ENCODE measurements at regions not wholly inside any gene's neighbourhood (a gene's known extent, or its start where the extent isn't known, plus 50 kb on each side); places are given as distances from the start of the nearest gene placed in this dataset.

DNA sequence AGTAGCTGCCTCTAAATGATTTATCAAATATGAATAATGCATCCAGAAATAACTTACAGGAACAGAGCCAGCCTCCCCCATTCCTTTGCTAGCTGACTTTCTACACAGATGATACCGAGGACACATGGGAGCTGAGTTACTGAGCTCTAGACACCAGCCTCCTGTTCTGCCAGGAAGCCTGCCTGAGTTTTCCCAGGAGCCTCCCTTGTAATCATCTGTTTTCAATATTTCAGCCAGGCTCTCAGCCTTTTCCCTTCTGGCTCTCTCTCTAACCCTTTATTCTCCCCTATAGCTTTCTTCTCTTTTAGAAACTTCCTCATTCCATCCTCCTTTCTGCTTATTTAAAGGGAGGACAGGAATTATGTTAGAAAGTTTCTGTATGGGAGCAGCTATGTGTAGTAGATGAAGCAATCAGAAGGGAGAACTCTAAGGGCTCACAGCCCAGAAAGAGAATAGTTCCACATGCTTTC is 911.6 kb downstream of the TDRD15 start:
- Histone ChIP-seq H3K4me3 (no peak overlapping the region), H3K27ac (no peak overlapping the region), H3K36me3 (no peaks in the 10 kb centered on the region), H3K4me1 (no peaks in the 10 kb centered on the region), H3K27me3 (no peaks in the 10 kb centered on the region), H3K9me3 (no peaks in the 10 kb centered on the region), H3K9ac (ENCODE audit: low read depth in 2 of 2, low read length in 2 of 2) (no peak overlapping the region)
- TF ChIP-seq, protein P1, sequence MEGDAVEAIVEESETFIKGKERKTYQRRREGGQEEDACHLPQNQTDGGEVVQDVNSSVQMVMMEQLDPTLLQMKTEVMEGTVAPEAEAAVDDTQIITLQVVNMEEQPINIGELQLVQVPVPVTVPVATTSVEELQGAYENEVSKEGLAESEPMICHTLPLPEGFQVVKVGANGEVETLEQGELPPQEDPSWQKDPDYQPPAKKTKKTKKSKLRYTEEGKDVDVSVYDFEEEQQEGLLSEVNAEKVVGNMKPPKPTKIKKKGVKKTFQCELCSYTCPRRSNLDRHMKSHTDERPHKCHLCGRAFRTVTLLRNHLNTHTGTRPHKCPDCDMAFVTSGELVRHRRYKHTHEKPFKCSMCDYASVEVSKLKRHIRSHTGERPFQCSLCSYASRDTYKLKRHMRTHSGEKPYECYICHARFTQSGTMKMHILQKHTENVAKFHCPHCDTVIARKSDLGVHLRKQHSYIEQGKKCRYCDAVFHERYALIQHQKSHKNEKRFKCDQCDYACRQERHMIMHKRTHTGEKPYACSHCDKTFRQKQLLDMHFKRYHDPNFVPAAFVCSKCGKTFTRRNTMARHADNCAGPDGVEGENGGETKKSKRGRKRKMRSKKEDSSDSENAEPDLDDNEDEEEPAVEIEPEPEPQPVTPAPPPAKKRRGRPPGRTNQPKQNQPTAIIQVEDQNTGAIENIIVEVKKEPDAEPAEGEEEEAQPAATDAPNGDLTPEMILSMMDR (IDR thresholded peaks at IDR 0.05) = no peak
- intact Hi-C loops (cut with DNase I) = no loop called here
- no peak for DNase-seq

- Histone ChIP-seq H3K4me3 (no peak overlapping the region), H3K27me3 (no peaks in the 10 kb centered on the region), H3K4me1 (no peaks in the 10 kb centered on the region), H3K9ac (ENCODE audit: low read depth in 2 of 2, low read length in 2 of 2) (no peak overlapping the region), H3K9me3 (no peaks in the 10 kb centered on the region), H3K27ac (no peak overlapping the region), H3K36me3 (no peaks in the 10 kb centered on the region)
- DNase-seq = no peak
- TF ChIP-seq, protein P1 (IDR thresholded peaks at IDR 0.05) = no peak
- intact Hi-C loops (cut with DNase I) = no loop called here
Observed at GRCh38 chr2:22037274-22037673, 913.5 kb downstream of the TDRD15 start.

- Histone ChIP-seq H3K4me3 (no peak overlapping the region), H3K36me3 (no peaks in the 10 kb centered on the region), H3K27ac (no peak overlapping the region), H3K9me3 (no peaks in the 10 kb centered on the region), H3K9ac (ENCODE audit: low read depth in 2 of 2, low read length in 2 of 2) (no peak overlapping the region), H3K27me3 (no peaks in the 10 kb centered on the region), H3K4me1 (no peaks in the 10 kb centered on the region)
- no peak for DNase-seq
- intact Hi-C loops (cut with DNase I) = no loop called here
- TF ChIP-seq, protein P1 (IDR thresholded peaks at IDR 0.05) = no peak
Observed at GRCh38 chr2:22043784-22044183, 920.0 kb downstream of the TDRD15 start.

DNA sequence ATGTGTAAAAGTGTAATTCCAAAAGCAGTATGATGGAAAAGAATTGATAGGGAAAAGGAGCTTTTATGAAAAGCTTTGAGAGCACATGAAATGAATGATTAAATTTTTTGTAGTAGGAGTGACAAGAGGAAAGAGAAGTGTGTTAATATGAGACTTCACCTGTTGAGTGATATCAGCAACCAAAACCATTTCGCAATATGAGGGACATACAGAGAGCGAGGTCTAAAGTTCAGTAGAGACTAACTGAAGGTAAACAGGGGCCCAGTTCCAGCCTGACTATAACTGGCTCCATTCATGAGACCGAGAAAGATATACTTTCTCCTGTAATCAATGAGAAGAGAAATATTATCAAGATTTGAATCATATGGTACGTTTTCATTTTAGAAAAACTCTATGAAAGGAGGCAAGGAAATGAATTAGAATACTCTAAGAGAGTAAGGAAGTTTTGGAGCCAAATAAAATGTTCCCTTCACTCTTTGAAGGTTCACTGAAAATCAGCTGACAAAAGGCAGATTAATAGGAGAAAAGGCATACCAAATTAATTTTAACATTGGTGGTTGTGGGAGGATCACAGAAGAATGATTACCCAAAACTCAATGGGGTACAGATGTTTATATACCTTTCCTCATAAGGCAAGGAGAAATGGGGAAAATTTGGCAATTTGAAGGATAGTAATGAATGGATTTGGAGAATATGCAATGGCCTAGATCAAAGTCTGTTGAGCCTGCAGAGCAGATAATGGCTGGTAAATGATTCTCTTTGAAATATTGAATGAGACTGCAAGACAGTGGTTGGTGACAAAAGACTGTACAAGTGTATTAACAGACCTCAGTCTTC is 932.2 kb downstream of the TDRD15 start:
- DNase-seq = no peak

DNA sequence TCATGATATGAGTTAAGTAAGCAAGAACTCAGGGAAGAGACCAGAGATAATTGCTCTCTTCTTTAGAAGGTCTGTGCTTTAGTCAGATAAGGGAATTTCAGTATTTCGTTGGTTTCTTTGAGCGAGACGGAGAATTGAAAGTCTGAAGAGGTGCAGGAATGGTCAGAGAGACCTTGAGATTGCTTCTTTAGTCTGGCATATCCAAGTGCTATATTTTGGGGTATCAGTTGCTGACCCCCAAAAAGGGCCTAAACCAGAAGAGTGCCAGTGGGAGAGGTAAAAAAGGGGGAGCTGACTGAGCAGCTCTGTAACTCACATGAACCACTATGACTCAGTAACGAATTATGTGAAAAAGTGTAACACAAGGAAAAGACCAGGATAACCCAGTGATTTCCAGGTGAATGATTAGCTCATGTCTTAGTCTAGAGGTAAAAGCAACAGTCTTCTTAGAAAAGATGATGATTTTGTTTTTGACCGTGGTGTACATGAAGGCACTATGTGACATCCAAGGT is 932.9 kb downstream of the TDRD15 start:
- Histone ChIP-seq H3K4me1 (no peaks in the 10 kb centered on the region), H3K9ac (ENCODE audit: low read depth in 2 of 2, low read length in 2 of 2) (no peak overlapping the region), H3K27me3 (no peaks in the 10 kb centered on the region), H3K9me3 (no peaks in the 10 kb centered on the region), H3K27ac (no peak overlapping the region), H3K36me3 (no peaks in the 10 kb centered on the region), H3K4me3 (no peak overlapping the region)
- intact Hi-C loops (cut with DNase I) = no loop called here
- no peak for DNase-seq
- TF ChIP-seq, protein P1 (IDR thresholded peaks at IDR 0.05) = no peak

More for the DNA sequence above, 932.2 kb downstream of the TDRD15 start:
- Histone ChIP-seq H3K27me3 (no peaks in the 10 kb centered on the region), H3K9me3 (no peaks in the 10 kb centered on the region), H3K36me3 (no peaks in the 10 kb centered on the region), H3K4me3 (no peak overlapping the region), H3K27ac (no peak overlapping the region), H3K9ac (ENCODE audit: low read depth in 2 of 2, low read length in 2 of 2) (no peak overlapping the region), H3K4me1 (no peaks in the 10 kb centered on the region)
- intact Hi-C loops (cut with DNase I) = no loop called here
- TF ChIP-seq, protein P1 (IDR thresholded peaks at IDR 0.05) = no peak

All from colonic mucosa (tissue), 4 donors.